Kidney (tissue), 13 donors: ENCODE measurements at regions not wholly inside any gene's neighbourhood (a gene's known extent, or its start where the extent isn't known, plus 50 kb on each side); places are given as distances from the start of the nearest gene placed in this dataset.

Source experiments
- DNase-seq, 5 donors: peaks; one replicate each; pipeline ENCODE4 v3.0.0-alpha.2; 2013 to 2020
- FAIRE-seq: peaks from 2 replicates; lab custom pipeline; 2012; peaks lifted over from hg19 to GRCh38; lab: Jason Lieb, UNC
- H3K27ac ChIP-seq, 2 donors: one replicate each; pipeline ENCODE4 v1.7.0; 2013; ENCODE audit warnings: low read depth in 2 of 2, low read length in 2 of 2, inconsistent platforms in 1 of 2
- H3K27me3 ChIP-seq: one replicate; pipeline ENCODE4 v1.7.1; 2013; ENCODE audit warnings: low read length, inconsistent platforms; ENCODE audit not compliant: control insufficient read depth, insufficient read depth
- H3K36me3 ChIP-seq, 3 donors: one replicate each; pipeline versions ENCODE4 v1.7.0 to v1.7.1; 2013; ENCODE audit warnings: low read length in 3 of 3, control low read depth in 1 of 3, inconsistent platforms in 1 of 3; ENCODE audit not compliant: insufficient read depth in 3 of 3, control insufficient read depth in 2 of 3
- H3K4me1 ChIP-seq, 3 donors: one replicate each; pipeline versions ENCODE4 v1.7.0 to v1.7.1; 2013; ENCODE audit warnings: low read length in 3 of 3, inconsistent platforms in 1 of 3, low read depth in 1 of 3; ENCODE audit not compliant: control insufficient read depth in 2 of 3, insufficient read depth in 2 of 3
- H3K4me3 ChIP-seq, 3 donors: one replicate each; pipeline versions ENCODE4 v1.7.0 to v1.8.1; 2013; ENCODE audit warnings: low read length in 3 of 3, control low read depth in 1 of 3, inconsistent platforms in 1 of 3
- H3K9ac ChIP-seq, 3 donors: one replicate each; pipeline versions ENCODE4 v1.7.0 to v1.7.1; 2013; ENCODE audit warnings: low read length in 3 of 3, control low read depth in 1 of 3, inconsistent platforms in 1 of 3
- H3K9me3 ChIP-seq, 3 donors: one replicate each; pipeline versions ENCODE4 v1.7.0 to v1.7.1; 2013; ENCODE audit warnings: low read length in 3 of 3, control low read depth in 1 of 3, inconsistent platforms in 1 of 3; ENCODE audit not compliant: control insufficient read depth in 2 of 3, insufficient read depth in 1 of 3
- CTCF ChIP-seq: IDR thresholded peaks from 3 replicates; pipeline ENCODE4 v1.5.1; 2012; ENCODE audit warnings: mild to moderate bottlenecking, moderate library complexity, borderline replicate concordance; ENCODE audit not compliant: insufficient read depth; ENCODE audit errors: extremely low read depth
- intact Hi-C: fragments of 100-400 bp; cut with DNase I; formaldehyde crosslinking; loops from one replicate; pipeline ENCODE4 v1.11.1; 2022
- donor health status: control.
- donor health status: control.
- donor health status: control.
- donor health status: control.
- donor health status: control.
- donor health status: DM: yes; HTN: yes; CAD: no.
- donor health status: Normal renal cell carcinoma (clear cell type).

- no peaks in the 10 kb centered on the region for H3K9me3 ChIP-seq
- no peaks in the 10 kb centered on the region for H3K4me1 ChIP-seq
- no peaks in the 10 kb centered on the region for H3K36me3 ChIP-seq
- H3K9ac ChIP-seq, result no peak overlapping the region
- intact Hi-C loops, result no loop called here
- no peak for DNase-seq
- TF ChIP-seq CTCF, result no peak
- H3K27ac ChIP-seq, result no peak overlapping the region
- no peaks in the 10 kb centered on the region for H3K27me3 ChIP-seq
- FAIRE-seq, result no peak
- no peak overlapping the region for H3K4me3 ChIP-seq
Measured at GRCh38 chr9:22382331-22382730, 64.3 kb upstream of the DMRTA1 start.

DNA sequence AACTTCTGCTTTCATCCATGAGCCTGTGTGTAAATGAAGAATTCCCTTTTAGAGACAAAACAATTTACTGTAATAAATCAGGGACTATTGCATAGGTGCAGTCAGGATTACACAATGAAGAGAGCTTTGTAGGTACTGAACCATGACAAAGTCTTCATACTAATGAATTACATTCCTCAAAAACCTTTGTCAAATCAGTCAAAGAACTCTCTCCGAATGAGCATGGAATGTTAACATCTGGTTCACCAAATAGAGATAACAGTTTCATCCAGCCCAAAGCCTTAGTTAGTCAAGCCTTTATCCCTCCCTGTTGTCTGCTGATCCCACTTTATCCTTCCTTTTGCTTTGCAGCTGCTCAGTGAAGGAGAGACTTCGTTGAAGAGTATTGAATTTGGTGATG is 62.9 kb upstream of the DMRTA1 start:
- Histone ChIP-seq H3K27me3 (no peaks in the 10 kb centered on the region), H3K4me1 (no peaks in the 10 kb centered on the region), H3K36me3 (no peaks in the 10 kb centered on the region), H3K9me3 (no peaks in the 10 kb centered on the region), H3K27ac (no peak overlapping the region), H3K4me3 (no peak overlapping the region), H3K9ac (no peak overlapping the region)
- no peak for DNase-seq
- no peak for TF ChIP-seq CTCF
- no peak for FAIRE-seq
- intact Hi-C loops, result no loop called here

GRCh38 chr9:22389271-22389670 is 57.4 kb upstream of the DMRTA1 start:
- Histone ChIP-seq H3K27ac (no peak overlapping the region), H3K9me3 (no peaks in the 10 kb centered on the region), H3K27me3 (no peaks in the 10 kb centered on the region), H3K36me3 (no peaks in the 10 kb centered on the region), H3K4me3 (no peak overlapping the region), H3K9ac (no peak overlapping the region), H3K4me1 (no peaks in the 10 kb centered on the region)
- no peak for FAIRE-seq
- intact Hi-C loops, result no loop called here
- no peak for DNase-seq
- TF ChIP-seq CTCF, result no peak

GRCh38 chr9:22392523-22392922 is 54.1 kb upstream of the DMRTA1 start:
- H3K4me3 ChIP-seq, result no peak overlapping the region
- no peaks in the 10 kb centered on the region for H3K9me3 ChIP-seq
- no peaks in the 10 kb centered on the region for H3K27me3 ChIP-seq
- intact Hi-C loops, result no loop called here
- no peaks in the 10 kb centered on the region for H3K4me1 ChIP-seq
- H3K36me3 ChIP-seq, result no peaks in the 10 kb centered on the region
- FAIRE-seq, result no peak
- no peak for DNase-seq
- no peak for TF ChIP-seq CTCF
- no peak overlapping the region for H3K9ac ChIP-seq
- H3K27ac ChIP-seq, result no peak overlapping the region
